ENCODE measurements at regions not wholly inside any gene's neighbourhood (a gene's known extent, or its start where the extent isn't known, plus 50 kb on each side); places are given as distances from the start of the nearest gene placed in this dataset.

DNA sequence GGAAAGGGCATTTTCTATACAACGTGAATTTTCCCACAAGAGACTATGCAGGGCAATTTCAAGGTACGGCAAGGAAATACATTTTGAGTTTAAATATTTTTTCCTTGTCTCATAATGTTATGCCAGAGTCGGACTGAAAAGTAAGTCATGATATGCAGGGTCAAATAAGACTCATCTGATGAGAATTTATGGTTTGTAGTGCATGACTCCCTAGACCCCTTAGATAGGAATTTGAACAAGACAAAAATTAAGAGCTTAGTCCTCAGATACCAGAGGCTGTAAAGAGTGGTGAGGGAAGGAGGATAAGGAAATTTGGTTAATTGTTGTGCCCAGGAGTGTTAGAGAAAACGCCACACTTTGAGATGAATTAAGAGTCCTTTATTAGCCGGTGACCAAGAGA lies 616.6 kb downstream of the XPNPEP1 start:
- H3K27ac ChIP-seq, result no peak overlapping the region
- no peak overlapping the region for H3K4me3 ChIP-seq
- H3K36me3 ChIP-seq (ENCODE audit: low read depth, missing control alignments), result no peaks in the 10 kb centered on the region
- no peaks in the 10 kb centered on the region for H3K27me3 ChIP-seq
- 56 to 62% methylated on average over 5 of the region's 5 CpGs for WGBS, 2 donors
- no peaks in the 10 kb centered on the region for H3K9me3 ChIP-seq
- TF ChIP-seq, protein P1, sequence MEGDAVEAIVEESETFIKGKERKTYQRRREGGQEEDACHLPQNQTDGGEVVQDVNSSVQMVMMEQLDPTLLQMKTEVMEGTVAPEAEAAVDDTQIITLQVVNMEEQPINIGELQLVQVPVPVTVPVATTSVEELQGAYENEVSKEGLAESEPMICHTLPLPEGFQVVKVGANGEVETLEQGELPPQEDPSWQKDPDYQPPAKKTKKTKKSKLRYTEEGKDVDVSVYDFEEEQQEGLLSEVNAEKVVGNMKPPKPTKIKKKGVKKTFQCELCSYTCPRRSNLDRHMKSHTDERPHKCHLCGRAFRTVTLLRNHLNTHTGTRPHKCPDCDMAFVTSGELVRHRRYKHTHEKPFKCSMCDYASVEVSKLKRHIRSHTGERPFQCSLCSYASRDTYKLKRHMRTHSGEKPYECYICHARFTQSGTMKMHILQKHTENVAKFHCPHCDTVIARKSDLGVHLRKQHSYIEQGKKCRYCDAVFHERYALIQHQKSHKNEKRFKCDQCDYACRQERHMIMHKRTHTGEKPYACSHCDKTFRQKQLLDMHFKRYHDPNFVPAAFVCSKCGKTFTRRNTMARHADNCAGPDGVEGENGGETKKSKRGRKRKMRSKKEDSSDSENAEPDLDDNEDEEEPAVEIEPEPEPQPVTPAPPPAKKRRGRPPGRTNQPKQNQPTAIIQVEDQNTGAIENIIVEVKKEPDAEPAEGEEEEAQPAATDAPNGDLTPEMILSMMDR (IDR thresholded peaks at IDR 0.05), result no peak
- TF ChIP-seq POLR2A (IDR thresholded peaks at IDR 0.05), result no peak
- no peaks in the 10 kb centered on the region for H3K4me1 ChIP-seq
- intact Hi-C loops (cut with DNase I; ENCODE audit: low total_unique reads), result no loop called here
- DNase-seq, result no peak

DNA sequence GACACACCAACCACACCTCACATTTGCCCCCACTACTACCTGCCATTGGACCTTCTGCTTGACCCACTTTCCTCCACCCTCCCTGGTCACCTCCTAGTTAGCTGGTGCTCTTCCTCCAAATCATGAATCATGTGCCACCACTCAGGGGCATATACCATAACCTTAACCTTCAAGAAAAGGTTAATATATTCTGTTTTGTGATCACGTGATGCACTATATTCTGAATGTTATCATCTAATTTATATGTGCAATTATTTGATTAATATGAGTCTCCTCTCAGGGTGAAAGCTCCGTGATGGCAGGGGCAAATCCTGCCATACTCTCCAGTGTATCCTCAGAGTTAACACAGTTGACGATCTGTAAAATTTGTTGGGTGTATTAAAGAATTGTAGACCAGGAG lies 635.5 kb downstream of the XPNPEP1 start:
- intact Hi-C loops (cut with DNase I; ENCODE audit: low total_unique reads), result no loop called here
- TF ChIP-seq, protein P1 (IDR thresholded peaks at IDR 0.05), result no peak
- TF ChIP-seq POLR2A (IDR thresholded peaks at IDR 0.05), result no peak
- H3K27ac ChIP-seq, result no peak overlapping the region
- no peak overlapping the region for H3K4me3 ChIP-seq
- H3K4me1 ChIP-seq, result no peaks in the 10 kb centered on the region
- no peaks in the 10 kb centered on the region for H3K27me3 ChIP-seq
- no peaks in the 10 kb centered on the region for H3K36me3 ChIP-seq (ENCODE audit: low read depth, missing control alignments)
- DNase-seq, result no peak
- no peaks in the 10 kb centered on the region for H3K9me3 ChIP-seq
- 85 to 92% methylated on average over 3 of the region's 3 CpGs for WGBS, 2 donors

DNA sequence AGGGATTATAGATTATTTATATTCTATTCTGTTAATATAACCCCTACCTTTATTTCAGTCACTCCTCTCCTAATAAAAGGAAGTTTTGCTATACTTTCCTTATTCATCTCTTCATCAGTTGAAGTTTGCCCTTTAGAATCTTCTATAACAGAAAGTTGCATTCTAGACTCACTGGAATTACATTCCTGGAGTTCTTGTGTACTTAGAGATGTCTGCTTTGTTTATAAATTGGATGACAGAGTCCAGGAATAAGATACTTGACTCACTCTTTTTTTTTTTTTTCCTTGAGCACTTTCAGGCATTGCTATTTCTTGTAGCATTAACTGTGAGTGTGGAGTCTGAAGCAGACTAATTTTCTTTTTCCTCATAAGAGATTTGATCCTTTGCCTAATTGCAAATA lies 640.8 kb downstream of the XPNPEP1 start:
- no peaks in the 10 kb centered on the region for H3K9me3 ChIP-seq
- no peaks in the 10 kb centered on the region for H3K36me3 ChIP-seq (ENCODE audit: low read depth, missing control alignments)
- no peak overlapping the region for H3K27ac ChIP-seq
- H3K27me3 ChIP-seq, result no peaks in the 10 kb centered on the region
- no peak for TF ChIP-seq POLR2A (IDR thresholded peaks at IDR 0.05)
- TF ChIP-seq, protein P1 (IDR thresholded peaks at IDR 0.05), result no peak
- DNase-seq, result no peak
- intact Hi-C loops (cut with DNase I; ENCODE audit: low total_unique reads), result no loop called here
- no peak overlapping the region for H3K4me3 ChIP-seq
- H3K4me1 ChIP-seq, result no peaks in the 10 kb centered on the region

DNA sequence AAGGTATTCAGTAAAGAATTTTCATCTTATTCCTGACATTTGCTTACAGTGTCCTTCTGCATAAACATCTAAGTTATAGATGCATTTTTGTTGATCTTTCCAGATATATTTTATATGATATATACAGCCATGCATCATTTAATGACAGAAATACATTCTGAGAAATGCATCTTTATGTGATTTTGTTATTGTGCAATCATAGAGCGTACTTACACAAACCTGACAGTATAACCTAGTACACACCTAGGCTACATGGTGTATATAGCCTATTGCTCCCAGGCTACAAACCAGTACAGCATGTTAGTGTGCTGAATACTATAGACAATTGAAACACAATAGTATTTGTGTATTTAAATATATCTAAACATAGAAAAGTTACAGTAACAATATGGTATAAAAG lies 642.0 kb downstream of the XPNPEP1 start:
- H3K27ac ChIP-seq, result no peak overlapping the region
- 91% methylated on average over 1 of the region's 1 CpG for WGBS, 2 donors
- H3K36me3 ChIP-seq (ENCODE audit: low read depth, missing control alignments), result no peaks in the 10 kb centered on the region
- no peaks in the 10 kb centered on the region for H3K27me3 ChIP-seq
- no peak overlapping the region for H3K4me3 ChIP-seq
- TF ChIP-seq, protein P1 (IDR thresholded peaks at IDR 0.05), result no peak
- TF ChIP-seq POLR2A (IDR thresholded peaks at IDR 0.05), result no peak
- DNase-seq, result no peak
- no peaks in the 10 kb centered on the region for H3K9me3 ChIP-seq
- H3K4me1 ChIP-seq, result no peaks in the 10 kb centered on the region
- intact Hi-C loops (cut with DNase I; ENCODE audit: low total_unique reads), result no loop called here

DNA sequence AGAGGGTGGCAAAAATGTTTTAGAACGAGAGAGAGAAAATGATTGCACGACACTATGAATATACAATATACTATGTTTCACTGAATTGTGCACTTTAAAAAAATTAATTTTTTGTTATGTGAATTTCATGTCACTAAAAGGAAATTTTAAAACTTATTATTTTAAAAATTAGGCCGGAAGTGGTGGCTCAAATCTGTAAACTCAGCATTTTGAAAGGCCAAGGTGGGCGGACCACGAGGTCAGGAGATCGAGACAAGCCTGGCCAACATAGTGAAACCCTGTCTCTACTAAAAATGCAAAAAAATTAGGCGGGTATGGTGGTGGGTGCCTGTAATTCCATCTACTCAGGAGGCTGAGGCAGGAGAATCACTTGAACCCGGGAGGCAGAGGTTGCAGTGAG lies 642.5 kb downstream of the XPNPEP1 start:
- no peak for DNase-seq
- WGBS, 2 donors, result 91 to 92% methylated on average over 8 of the region's 8 CpGs
- Histone ChIP-seq H3K36me3 (ENCODE audit: low read depth, missing control alignments) (no peaks in the 10 kb centered on the region), H3K27ac (no peak overlapping the region), H3K4me3 (no peak overlapping the region), H3K27me3 (no peaks in the 10 kb centered on the region), H3K4me1 (no peaks in the 10 kb centered on the region), H3K9me3 (no peaks in the 10 kb centered on the region)
- TF ChIP-seq, protein P1 (IDR thresholded peaks at IDR 0.05), result no peak
- no peak for TF ChIP-seq POLR2A (IDR thresholded peaks at IDR 0.05)
- intact Hi-C loops (cut with DNase I; ENCODE audit: low total_unique reads), result no loop called here

Data from testis (tissue), 2 donors.